Kasumi-1 (cell line): ENCODE measurements at regions not wholly inside any gene's neighbourhood (a gene's known extent, or its start where the extent isn't known, plus 50 kb on each side); places are given as distances from the start of the nearest gene placed in this dataset.
"Not testable (repeated sequence)": the region's sequence is repeated elsewhere in the genome, so short reads cannot be mapped to it uniquely, and the experiment has no call there.

ENCODE experiments used
- DNase-seq, 2 experiments: peaks; one replicate each; lab custom pipeline; 2025; lab: John Stamatoyannopoulos, UW

- DNase-seq: no peak
Measured at GRCh38 chr1:89436856-89437255, 73.0 kb downstream of the GBP6 start.

GRCh38 chr1:89438301-89438700 is 74.4 kb downstream of the GBP6 start:
- DNase-seq: not testable (repeated sequence)

- DNase-seq: no peak
Measured at GRCh38 chr1:89440911-89441310, 77.1 kb downstream of the GBP6 start.

GRCh38 chr1:89444791-89445190 is 79.8 kb upstream of the LRRC8B start:
- no peak for DNase-seq

GRCh38 chr1:89451011-89451410 is 73.6 kb upstream of the LRRC8B start:
- DNase-seq: no peak

GRCh38 chr1:89453123-89453972 is 71.3 kb upstream of the LRRC8B start:
- no peak for DNase-seq

GRCh38 chr1:89454845-89455521 is 69.6 kb upstream of the LRRC8B start:
- DNase-seq: peak; percentile 72 to 79

GRCh38 chr1:89457046-89457445 is 67.6 kb upstream of the LRRC8B start:
- DNase-seq: no peak

- DNase-seq: no peak
Measured at GRCh38 chr1:89459081-89459480, 65.5 kb upstream of the LRRC8B start.

- peak in 1 of 2 experiments; percentile 30 for DNase-seq
Measured at GRCh38 chr1:89460325-89460724, 64.3 kb upstream of the LRRC8B start.

- no peak for DNase-seq
Measured at GRCh38 chr1:89462250-89462649, 62.4 kb upstream of the LRRC8B start.

- no peak for DNase-seq
Measured at GRCh38 chr1:89464008-89464407, 60.6 kb upstream of the LRRC8B start.

- peak in 1 of 2 experiments; percentile 13 for DNase-seq
Measured at GRCh38 chr1:89465201-89465600, 59.4 kb upstream of the LRRC8B start.

GRCh38 chr1:89466307-89466930 is 58.2 kb upstream of the LRRC8B start:
- DNase-seq: peak; percentile 61 to 63

GRCh38 chr1:89472253-89472652 is 52.4 kb upstream of the LRRC8B start:
- no peak for DNase-seq

- no peak for DNase-seq
Measured at GRCh38 chr1:89472886-89473417, 51.7 kb upstream of the LRRC8B start.
